WTC11 (cell line): ENCODE measurements at regions not wholly inside any gene's neighbourhood (a gene's known extent, or its start where the extent isn't known, plus 50 kb on each side); places are given as distances from the start of the nearest gene placed in this dataset.

ENCODE experiments used
- ATAC-seq: fragments of 200-7000 bp; cut with Tn5 transposase; 2 replicates; pipeline ENCODE4 v1.10.0; 2021; ENCODE audit warnings: mild to moderate bottlenecking, moderate library complexity
- CTCF ChIA-PET: fragments of 300-600 bp; sonication (Branson Sonifier 250); formaldehyde crosslinking; loops from one replicate; lab custom pipeline; 2021; ENCODE audit warnings: antibody characterized with exemption; lab: Charles Lee
- POLR2A ChIA-PET: fragments of 350-600 bp; sonication (Branson Sonifier 250); formaldehyde crosslinking; loops from one replicate; lab custom pipeline; 2021; ENCODE audit warnings: antibody characterized with exemption; lab: Charles Lee
- DNase-seq: peaks from one replicate; pipeline ENCODE4 v3.0.0; 2021; ENCODE audit warnings: low spot score
- H3K27ac Mint-ChIP-seq: 2 replicates; pipeline ENCODE4 v1.8.0; 2021; ENCODE audit warnings: mixed read lengths
- H3K27me3 Mint-ChIP-seq: 2 replicates; pipeline ENCODE4 v1.8.0; 2021; ENCODE audit warnings: low read depth, mild to moderate bottlenecking, moderate library complexity, mixed read lengths
- H3K36me3 Mint-ChIP-seq: 2 replicates; pipeline ENCODE4 v1.8.0; 2021; ENCODE audit warnings: mixed read lengths
- H3K4me1 Mint-ChIP-seq: 2 replicates; pipeline ENCODE4 v1.8.0; 2022; ENCODE audit warnings: mixed read lengths
- H3K4me3 Mint-ChIP-seq: 2 replicates; pipeline ENCODE4 v1.8.0; 2021; ENCODE audit warnings: mild to moderate bottlenecking, moderate library complexity, mixed read lengths
- H3K9me3 Mint-ChIP-seq: 2 replicates; pipeline ENCODE4 v1.8.0; 2021; ENCODE audit warnings: mixed read lengths
- ATF3 ChIP-seq: sonication (generic); formaldehyde crosslinking; conservative IDR thresholded peaks from 2 replicates; pipeline ENCODE4 v1.8.1; 2022; ENCODE audit warnings: mild to moderate bottlenecking, missing genetic modification reagents
- CDX4 ChIP-seq: fragments of 250-450 bp; sonication (Bioruptor Pico); IDR thresholded peaks from 2 replicates; pipeline ENCODE4 v1.9.0; 2021; ENCODE audit warnings: moderate library complexity, mild to moderate bottlenecking, inconsistent platforms, borderline replicate concordance
- CREM ChIP-seq: sonication (generic); formaldehyde crosslinking; IDR thresholded peaks from 2 replicates; pipeline ENCODE4 v1.8.1; 2022; ENCODE audit warnings: mild to moderate bottlenecking, missing genetic modification reagents, moderate library complexity
- ELF4 ChIP-seq: sonication (generic); formaldehyde crosslinking; IDR thresholded peaks from 2 replicates; pipeline ENCODE4 v1.8.1; 2022; ENCODE audit warnings: low read depth, mild to moderate bottlenecking, moderate library complexity, missing genetic modification reagents
- ETV6 ChIP-seq: sonication (generic); formaldehyde crosslinking; IDR thresholded peaks from 2 replicates; pipeline ENCODE4 v1.8.1; 2022; ENCODE audit warnings: mild to moderate bottlenecking, missing genetic modification reagents
- FOXK1 ChIP-seq: sonication (generic); formaldehyde crosslinking; IDR thresholded peaks from 2 replicates; pipeline ENCODE4 v1.8.0; 2022; ENCODE audit warnings: mild to moderate bottlenecking, moderate library complexity, missing genetic modification reagents
- GABPB1 ChIP-seq: sonication (generic); formaldehyde crosslinking; IDR thresholded peaks from 2 replicates; pipeline ENCODE4 v1.8.1; 2023; ENCODE audit warnings: mild to moderate bottlenecking, missing genetic modification reagents
- GTF2I ChIP-seq: fragments of 250-450 bp; sonication (Bioruptor Pico); conservative IDR thresholded peaks from 2 replicates; pipeline ENCODE4 v1.4.0; 2021; ENCODE audit warnings: mild to moderate bottlenecking
- IRF2 ChIP-seq: sonication (generic); formaldehyde crosslinking; IDR thresholded peaks from 2 replicates; pipeline ENCODE4 v1.8.0; 2022; ENCODE audit warnings: low read depth, missing genetic modification reagents, borderline replicate concordance
- JAZF1 ChIP-seq: fragments of 250-450 bp; sonication (Bioruptor Pico); IDR thresholded peaks from 2 replicates; pipeline ENCODE4 v1.9.0; 2021; ENCODE audit warnings: moderate library complexity, mild to moderate bottlenecking, inconsistent platforms
- RORB ChIP-seq: fragments of 250-450 bp; sonication (Bioruptor Pico); IDR thresholded peaks from 2 replicates; pipeline ENCODE4 v1.9.0; 2021; ENCODE audit warnings: mild to moderate bottlenecking
- SP1 ChIP-seq: sonication (generic); formaldehyde crosslinking; conservative IDR thresholded peaks from 2 replicates; pipeline ENCODE4 v1.8.1; 2022; ENCODE audit warnings: missing genetic modification reagents
- STAT6 ChIP-seq: sonication (generic); formaldehyde crosslinking; conservative IDR thresholded peaks from 2 replicates; pipeline ENCODE4 v1.8.1; 2023; ENCODE audit warnings: mild to moderate bottlenecking, low read depth, missing genetic modification reagents, moderate library complexity
- TEAD1 ChIP-seq: sonication (generic); formaldehyde crosslinking; IDR thresholded peaks from 2 replicates; pipeline ENCODE4 v1.8.0; 2022; ENCODE audit warnings: mild to moderate bottlenecking, missing genetic modification reagents
- TEAD4 ChIP-seq: sonication (generic); formaldehyde crosslinking; IDR thresholded peaks from 2 replicates; pipeline ENCODE4 v1.8.0; 2022; ENCODE audit warnings: mild to moderate bottlenecking, missing genetic modification reagents
- ZNF281 ChIP-seq: sonication (generic); formaldehyde crosslinking; IDR thresholded peaks from 2 replicates; pipeline ENCODE4 v1.8.0; 2023; ENCODE audit warnings: mild to moderate bottlenecking, missing genetic modification reagents
- ZNF317 ChIP-seq: sonication (generic); formaldehyde crosslinking; IDR thresholded peaks from 2 replicates; pipeline ENCODE4 v1.8.1; 2023; ENCODE audit warnings: low read depth, mild to moderate bottlenecking, moderate library complexity, missing genetic modification reagents, borderline replicate concordance
- ZNF423 ChIP-seq: fragments of 250-450 bp; sonication (Bioruptor Pico); IDR thresholded peaks from 2 replicates; pipeline ENCODE4 v2.1.2; 2022; ENCODE audit warnings: mild to moderate bottlenecking, moderate library complexity
- TF ChIP-seq, protein P1 (sequence below): fragments of 250-450 bp; sonication (Bioruptor Pico); IDR thresholded peaks from 2 replicates; pipeline ENCODE4 v1.9.0; 2021; ENCODE audit warnings: mild to moderate bottlenecking, borderline replicate concordance
- TF ChIP-seq, protein P2 (sequence below): sonication (generic); formaldehyde crosslinking; IDR thresholded peaks from 2 replicates; pipeline ENCODE4 v1.8.1; 2023; ENCODE audit warnings: mild to moderate bottlenecking, missing genetic modification reagents

- no peak overlapping the region for H3K27ac Mint-ChIP-seq
- ChIA-PET CTCF (no interaction called here), POLR2A (no interaction called here)
- H3K4me1 Mint-ChIP-seq, result peaks cover 22% of the 10 kb centered on the region
- H3K36me3 Mint-ChIP-seq, result no peaks in the 10 kb centered on the region
- DNase-seq, result no peak
- no peak overlapping the region for H3K4me3 Mint-ChIP-seq
- no peaks in the 10 kb centered on the region for H3K9me3 Mint-ChIP-seq
- no peaks in the 10 kb centered on the region for H3K27me3 Mint-ChIP-seq
- ATAC-seq, result no peak
- TF ChIP-seq ZNF317 (CRISPR knock-in tag) (no peak), SP1 (CRISPR knock-in tag) (no peak), CREM (no peak), GABPB1 (CRISPR knock-in tag) (no peak), TEAD1 (CRISPR knock-in tag) (no peak), ELF4 (CRISPR knock-in tag) (no peak), GTF2I (CRISPR knock-in tag) (no peak), JAZF1 (CRISPR knock-in tag) (no peak), ZNF281 (CRISPR knock-in tag) (no peak), RORB (CRISPR knock-in tag) (no peak), ATF3 (CRISPR knock-in tag) (no peak), STAT6 (CRISPR knock-in tag) (no peak), ZNF423 (no peak), TEAD4 (CRISPR knock-in tag) (no peak), CDX4 (CRISPR knock-in tag) (no peak), ETV6 (CRISPR knock-in tag) (no peak), IRF2 (no peak), FOXK1 (CRISPR knock-in tag) (no peak)
- TF ChIP-seq, protein P1, sequence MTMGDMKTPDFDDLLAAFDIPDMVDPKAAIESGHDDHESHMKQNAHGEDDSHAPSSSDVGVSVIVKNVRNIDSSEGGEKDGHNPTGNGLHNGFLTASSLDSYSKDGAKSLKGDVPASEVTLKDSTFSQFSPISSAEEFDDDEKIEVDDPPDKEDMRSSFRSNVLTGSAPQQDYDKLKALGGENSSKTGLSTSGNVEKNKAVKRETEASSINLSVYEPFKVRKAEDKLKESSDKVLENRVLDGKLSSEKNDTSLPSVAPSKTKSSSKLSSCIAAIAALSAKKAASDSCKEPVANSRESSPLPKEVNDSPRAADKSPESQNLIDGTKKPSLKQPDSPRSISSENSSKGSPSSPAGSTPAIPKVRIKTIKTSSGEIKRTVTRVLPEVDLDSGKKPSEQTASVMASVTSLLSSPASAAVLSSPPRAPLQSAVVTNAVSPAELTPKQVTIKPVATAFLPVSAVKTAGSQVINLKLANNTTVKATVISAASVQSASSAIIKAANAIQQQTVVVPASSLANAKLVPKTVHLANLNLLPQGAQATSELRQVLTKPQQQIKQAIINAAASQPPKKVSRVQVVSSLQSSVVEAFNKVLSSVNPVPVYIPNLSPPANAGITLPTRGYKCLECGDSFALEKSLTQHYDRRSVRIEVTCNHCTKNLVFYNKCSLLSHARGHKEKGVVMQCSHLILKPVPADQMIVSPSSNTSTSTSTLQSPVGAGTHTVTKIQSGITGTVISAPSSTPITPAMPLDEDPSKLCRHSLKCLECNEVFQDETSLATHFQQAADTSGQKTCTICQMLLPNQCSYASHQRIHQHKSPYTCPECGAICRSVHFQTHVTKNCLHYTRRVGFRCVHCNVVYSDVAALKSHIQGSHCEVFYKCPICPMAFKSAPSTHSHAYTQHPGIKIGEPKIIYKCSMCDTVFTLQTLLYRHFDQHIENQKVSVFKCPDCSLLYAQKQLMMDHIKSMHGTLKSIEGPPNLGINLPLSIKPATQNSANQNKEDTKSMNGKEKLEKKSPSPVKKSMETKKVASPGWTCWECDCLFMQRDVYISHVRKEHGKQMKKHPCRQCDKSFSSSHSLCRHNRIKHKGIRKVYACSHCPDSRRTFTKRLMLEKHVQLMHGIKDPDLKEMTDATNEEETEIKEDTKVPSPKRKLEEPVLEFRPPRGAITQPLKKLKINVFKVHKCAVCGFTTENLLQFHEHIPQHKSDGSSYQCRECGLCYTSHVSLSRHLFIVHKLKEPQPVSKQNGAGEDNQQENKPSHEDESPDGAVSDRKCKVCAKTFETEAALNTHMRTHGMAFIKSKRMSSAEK (CRISPR knock-in tag), result no peak
- TF ChIP-seq, protein P2, sequence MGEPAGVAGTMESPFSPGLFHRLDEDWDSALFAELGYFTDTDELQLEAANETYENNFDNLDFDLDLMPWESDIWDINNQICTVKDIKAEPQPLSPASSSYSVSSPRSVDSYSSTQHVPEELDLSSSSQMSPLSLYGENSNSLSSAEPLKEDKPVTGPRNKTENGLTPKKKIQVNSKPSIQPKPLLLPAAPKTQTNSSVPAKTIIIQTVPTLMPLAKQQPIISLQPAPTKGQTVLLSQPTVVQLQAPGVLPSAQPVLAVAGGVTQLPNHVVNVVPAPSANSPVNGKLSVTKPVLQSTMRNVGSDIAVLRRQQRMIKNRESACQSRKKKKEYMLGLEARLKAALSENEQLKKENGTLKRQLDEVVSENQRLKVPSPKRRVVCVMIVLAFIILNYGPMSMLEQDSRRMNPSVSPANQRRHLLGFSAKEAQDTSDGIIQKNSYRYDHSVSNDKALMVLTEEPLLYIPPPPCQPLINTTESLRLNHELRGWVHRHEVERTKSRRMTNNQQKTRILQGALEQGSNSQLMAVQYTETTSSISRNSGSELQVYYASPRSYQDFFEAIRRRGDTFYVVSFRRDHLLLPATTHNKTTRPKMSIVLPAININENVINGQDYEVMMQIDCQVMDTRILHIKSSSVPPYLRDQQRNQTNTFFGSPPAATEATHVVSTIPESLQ, result no peak
These were observed 351.0 kb upstream of the NR3C2 start for GRCh38 chr4:148793221-148793620.
